NCI-H1092 treated with DMSO at 0.1 percent for 48 hours (cell line): ENCODE measurements at regions not wholly inside any gene's neighbourhood (a gene's known extent, or its start where the extent isn't known, plus 50 kb on each side); places are given as distances from the start of the nearest gene placed in this dataset.
A peak's percentile ranks its signal among the peaks of the same experiment; 100 is the strongest.
"Not testable (repeated sequence)": the region's sequence is repeated elsewhere in the genome, so short reads cannot be mapped to it uniquely, and the experiment has no call there.

Experiments
- DNase-seq: peaks from one replicate; lab custom pipeline; 2025; lab: John Stamatoyannopoulos, UW

- no peak for DNase-seq
Measured at GRCh38 chr13:69094485-69094884, 1013.1 kb upstream of the ATXN8OS start.

GRCh38 chr13:69092615-69093322 lies 1014.9 kb upstream of the ATXN8OS start:
- DNase-seq: no peak

- no peak for DNase-seq
Measured at GRCh38 chr13:69077267-69077666, 1030.4 kb upstream of the ATXN8OS start.

GRCh38 chr13:69069554-69070133 lies 1038.0 kb upstream of the ATXN8OS start:
- DNase-seq: no peak

DNA sequence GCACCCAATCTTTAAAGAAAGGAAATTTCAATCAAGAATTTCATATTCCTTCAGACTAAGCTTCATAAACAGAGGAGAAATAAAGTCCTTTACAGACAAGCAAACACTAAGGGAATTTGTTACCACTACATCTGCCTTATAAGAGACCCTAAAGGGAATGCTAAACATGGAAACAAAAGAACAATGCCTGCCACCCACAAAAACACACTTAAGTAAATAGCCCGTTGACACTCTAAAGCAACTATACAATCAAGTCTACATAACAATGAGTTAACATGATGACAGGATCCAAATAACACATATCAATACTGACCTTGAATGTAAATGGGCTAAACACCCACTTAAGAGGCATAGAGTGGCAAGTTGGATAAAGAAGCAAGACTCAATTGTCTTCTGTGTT lies 1056.9 kb upstream of the ATXN8OS start:
- DNase-seq: no peak

DNA sequence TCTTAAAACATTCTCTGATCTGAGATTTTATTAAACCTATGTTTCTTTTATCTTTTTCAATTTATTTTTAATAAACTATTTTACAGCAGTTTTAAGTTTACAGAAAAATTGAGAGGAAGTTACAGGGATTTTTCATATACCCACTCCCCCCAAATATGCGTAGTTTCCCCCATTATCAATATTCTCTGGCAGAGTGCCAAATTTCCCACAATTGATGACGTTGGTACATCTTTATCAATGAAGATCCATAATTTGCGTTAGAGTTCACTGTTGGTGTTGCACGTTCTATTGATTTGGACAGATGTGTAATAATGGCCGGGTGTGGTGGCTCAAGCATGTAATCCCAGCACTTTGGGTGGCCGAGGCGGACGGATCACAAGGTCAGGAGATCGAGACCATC lies 1063.0 kb upstream of the ATXN8OS start:
- DNase-seq: no peak

GRCh38 chr13:69040898-69041297 lies 1066.7 kb upstream of the ATXN8OS start:
- no peak for DNase-seq

GRCh38 chr13:69035771-69036170 lies 1071.9 kb upstream of the ATXN8OS start:
- DNase-seq: no peak

- peak; percentile 28 for DNase-seq
Measured at GRCh38 chr13:69028936-69029335, 1078.7 kb upstream of the ATXN8OS start.

DNA sequence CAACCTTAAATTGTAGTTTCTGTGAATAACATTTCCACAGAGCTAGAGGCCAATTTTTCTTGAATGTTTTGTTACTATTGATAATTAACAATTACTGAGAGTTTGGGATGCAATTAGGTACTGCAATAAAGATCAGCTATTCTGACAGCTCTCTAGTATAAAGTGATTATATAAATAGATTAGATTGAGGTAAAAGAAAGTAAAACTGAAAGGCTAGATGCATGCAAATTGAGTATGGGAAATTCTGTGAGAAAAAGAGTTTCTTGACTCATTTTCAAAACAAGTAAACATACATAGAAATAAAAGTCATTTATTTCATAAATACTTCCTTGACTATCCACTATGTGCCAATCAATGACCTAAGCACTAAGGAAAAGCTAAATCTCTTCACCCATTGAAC lies 1087.5 kb upstream of the ATXN8OS start:
- no peak for DNase-seq

DNA sequence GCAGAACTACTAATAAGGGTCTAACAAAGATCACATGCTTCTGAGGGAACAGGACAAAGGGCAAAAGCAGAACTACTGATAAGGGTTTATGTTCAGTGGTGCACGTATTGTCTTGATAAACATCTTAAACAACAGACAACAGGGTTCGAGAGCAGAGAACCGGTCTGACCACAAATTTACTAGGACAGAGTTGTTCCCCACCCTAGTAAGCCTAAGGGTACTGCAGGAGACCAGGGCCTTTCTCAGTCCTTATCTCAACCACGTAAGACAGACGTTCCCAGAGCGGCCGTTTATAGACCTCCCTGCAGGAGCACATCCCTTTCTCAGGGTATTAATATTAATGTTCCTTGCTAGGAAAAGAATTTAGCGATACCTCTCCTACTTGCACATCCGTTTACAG lies 1089.5 kb upstream of the ATXN8OS start:
- not testable (repeated sequence) for DNase-seq

DNA sequence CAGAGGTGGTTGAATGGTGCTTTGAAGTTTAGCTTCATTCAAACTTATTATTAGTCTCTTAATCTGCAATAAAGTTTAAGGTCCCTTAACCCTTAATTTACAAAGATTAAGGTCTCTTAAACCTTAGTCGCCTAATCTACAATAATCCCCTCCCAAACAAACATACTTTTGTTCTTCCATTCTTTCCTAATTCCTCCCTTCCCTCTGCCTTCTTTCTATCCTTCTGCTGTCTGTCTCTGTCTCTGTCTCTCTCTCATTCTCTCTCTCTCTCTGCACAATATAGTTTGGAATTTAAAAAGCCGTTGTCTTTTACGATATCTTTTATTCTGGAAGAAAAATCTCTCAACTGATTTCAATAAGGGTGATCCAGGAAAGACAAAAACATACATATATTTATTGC lies 1096.8 kb upstream of the ATXN8OS start:
- DNase-seq: no peak

DNA sequence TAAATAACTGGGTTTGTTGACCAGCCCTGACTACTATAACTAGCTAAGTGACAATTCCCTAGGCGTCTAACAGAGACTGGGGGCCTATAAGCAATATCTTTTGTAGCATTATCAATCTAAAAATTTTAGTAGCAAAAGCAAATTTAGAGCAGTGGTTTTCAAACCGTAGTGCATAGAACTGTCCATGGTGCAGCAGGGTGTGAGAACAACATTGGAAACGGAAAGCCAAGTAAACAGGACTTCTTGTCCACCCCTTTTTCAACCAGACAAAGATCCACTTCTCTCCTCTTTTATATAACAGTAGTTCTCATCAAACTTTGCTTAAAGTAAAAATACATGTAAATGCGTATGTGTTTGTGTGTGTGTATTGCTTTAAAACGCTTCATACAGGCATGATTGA lies 1099.1 kb upstream of the ATXN8OS start:
- no peak for DNase-seq

DNA sequence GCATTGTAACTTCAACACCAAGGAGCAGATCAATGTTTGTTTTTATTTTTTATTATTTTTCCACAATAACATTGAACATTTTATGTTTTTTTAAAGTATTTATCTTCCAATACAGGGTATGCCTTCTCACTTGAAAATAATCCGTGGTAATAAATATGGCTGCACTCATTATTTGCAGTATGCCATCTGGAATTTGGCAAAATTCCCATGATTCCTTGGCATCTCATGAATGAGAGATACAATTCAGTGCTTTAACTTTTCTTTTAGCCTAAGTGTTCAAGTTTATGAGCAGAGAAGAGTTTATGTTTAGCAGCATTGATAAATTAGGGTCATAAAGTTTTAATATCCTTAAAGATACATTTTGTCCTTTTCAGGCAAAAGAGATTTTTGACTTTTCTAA lies 1109.6 kb upstream of the ATXN8OS start:
- no peak for DNase-seq

DNA sequence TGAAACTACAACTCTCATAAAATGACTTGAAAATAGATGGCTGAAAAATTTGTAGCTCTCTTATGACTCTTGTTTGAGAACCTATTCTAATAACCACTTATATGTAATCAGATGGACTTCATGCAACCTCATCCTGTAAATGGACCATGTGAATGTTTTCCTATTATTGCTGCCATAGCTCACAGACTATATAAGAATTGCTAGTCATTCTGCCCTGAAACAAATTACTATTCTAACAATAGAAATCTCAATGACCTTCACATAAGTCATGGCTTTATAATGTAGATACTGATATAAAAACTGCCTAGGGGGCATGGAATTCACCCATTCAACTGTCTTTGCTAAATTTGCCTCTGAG lies 1111.0 kb upstream of the ATXN8OS start:
- DNase-seq: no peak

DNA sequence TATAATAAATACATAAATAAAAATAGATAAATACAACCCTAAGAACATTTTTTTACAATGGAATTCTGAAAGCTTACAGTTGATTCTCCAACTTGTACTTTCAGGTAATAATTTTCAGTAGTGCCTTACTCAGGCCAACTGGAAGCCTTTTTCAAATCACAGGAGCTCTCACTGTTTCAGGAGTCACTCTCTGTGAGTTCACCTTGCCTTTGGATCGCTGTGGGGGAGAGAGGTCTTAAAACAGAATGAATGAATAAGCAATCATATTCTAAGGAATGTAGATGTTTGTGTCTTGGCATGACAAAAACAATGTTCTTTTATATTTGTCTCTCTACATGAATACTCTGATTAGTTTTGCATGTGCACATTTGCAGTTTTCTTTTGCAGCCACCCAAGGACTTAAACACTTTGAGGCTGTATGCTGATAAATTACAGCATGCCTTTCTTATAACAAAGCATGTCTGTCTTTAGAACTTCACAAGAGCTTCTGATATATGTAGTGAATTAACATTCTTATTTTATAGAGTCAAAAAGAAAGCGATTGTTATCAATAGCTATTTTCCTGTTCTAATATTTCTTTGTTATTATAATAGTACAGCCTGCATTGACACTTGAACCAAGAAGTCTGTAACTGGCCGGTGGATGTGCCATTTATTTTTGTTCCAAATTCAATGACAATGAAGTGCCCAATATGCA lies 1111.5 kb upstream of the ATXN8OS start:
- DNase-seq: no peak

DNA sequence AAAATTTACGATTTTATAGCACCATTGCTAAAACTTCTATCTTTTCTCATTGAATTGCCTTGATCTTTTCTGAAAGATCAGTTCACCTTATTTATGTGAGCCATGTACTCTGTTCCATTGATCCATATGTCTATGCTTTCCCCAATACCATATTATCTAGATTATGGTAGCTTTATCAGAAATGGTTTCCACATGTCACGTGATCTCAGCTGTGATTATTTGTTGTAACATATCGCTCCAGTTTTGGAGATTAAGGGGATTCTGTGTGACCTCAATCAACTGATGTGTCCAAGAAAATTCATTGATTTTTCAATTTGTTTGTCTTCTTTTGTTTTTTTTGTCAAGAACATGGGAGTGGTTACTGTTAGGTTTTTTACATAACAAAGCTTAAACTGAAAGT lies 1114.5 kb upstream of the ATXN8OS start:
- DNase-seq: no peak

DNA sequence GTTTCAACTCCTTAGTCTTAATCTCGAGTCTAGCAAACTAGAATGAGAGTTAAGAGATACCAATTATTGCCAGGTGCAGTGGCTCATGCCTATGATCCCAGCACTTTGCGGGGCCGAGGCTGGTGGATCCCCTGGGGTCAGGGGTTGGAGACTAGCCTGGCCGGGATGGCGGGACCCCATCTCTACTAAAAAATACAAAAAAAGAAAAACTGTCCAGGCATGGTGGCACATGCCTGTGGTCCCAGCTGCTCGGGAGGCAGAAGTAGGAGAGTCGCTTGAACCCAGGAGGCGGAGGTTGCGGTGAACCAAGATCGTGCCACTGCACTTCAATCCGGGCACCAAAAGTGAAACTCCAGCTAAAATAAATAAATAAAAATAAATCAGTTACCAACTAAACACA lies 1119.5 kb upstream of the ATXN8OS start:
- no peak for DNase-seq

- DNase-seq: no peak
Measured at GRCh38 chr13:68987585-68987984, 1120.0 kb upstream of the ATXN8OS start.

DNA sequence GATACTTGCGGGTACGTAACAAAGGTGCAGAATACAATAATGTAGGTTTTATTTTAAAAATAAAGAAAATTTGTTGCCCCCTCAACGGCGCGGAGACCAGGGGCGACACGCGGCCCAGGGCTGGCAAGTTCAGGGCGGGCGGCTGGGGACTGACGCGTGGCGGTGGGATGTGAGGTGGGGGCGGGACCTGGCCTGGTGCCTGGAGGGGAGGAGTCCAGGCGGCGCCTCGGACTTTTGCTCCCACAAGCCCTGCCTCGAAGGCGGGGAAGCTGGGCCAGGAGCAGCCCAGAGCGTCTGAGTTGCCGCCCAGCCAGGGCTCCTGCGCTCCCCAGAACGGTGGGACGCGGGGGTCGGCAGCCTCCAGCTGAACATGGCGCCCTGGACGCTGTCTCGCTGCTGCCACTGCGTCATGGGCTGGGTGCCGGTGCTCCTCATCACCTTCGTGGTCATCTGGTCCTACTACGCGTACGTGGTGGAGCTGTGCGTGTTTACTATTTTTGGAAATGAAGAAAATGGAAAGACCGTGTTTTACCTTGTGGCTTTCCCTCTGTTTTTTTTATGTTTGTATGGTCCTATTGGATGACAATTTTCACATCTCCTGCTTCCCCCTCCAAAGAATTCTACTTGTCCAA lies 1122.8 kb upstream of the ATXN8OS start:
- no peak for DNase-seq

DNA sequence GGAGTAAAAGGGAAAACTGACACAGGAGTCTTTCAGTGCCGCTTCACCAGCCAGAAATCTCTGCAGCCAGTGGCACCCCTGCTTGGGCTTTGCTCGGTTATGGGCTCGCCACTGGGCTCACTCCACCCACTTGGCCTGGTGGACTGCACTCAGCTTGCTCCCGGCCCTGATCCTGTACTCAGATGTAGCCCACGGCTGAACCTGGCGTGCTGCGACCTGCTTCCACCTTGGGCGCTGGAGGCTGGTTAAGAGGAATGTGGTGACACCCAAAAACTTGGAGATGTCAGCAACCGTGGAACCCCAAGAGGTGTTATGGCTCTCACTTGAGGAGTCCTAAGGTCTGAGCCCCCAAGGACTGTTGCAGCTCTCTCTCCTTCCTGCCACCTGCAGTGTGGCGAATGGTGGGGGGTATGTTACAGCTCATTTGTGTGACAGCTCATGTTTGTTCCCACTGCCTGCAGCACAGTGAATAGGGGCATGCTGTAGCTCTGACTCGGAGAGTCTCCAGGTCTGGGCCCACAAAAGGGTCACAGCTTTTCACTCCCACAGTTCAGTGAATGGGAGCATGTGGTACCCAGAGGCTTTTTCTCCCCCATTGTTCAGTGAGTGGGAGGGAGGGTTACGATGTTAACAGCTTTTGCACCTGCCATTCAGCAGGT lies 1124.5 kb upstream of the ATXN8OS start:
- no peak for DNase-seq

DNA sequence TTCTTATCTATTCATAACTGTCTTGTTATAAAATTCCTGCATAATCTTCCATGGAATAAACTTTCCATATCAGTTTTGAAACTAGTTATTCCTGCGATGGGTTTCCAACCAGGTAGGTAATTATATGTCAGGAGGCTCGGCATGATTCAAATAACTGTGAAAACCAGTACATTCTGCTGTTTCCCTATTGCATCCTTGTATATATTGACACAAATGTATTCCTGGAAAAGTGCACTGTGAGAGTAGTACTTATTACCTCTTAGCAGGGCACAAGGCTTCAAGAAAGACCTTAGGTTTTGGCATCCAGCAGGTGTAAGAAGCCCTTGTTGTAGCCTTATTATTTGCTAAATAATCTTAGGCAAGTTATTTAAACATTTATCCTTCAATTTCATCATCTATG lies 1131.3 kb upstream of the ATXN8OS start:
- no peak for DNase-seq

- DNase-seq: no peak
Measured at GRCh38 chr13:68970532-68970931, 1137.1 kb upstream of the ATXN8OS start.
